SU-DHL-6 (cell line): ENCODE measurements at regions not wholly inside any gene's neighbourhood (a gene's known extent, or its start where the extent isn't known, plus 50 kb on each side); places are given as distances from the start of the nearest gene placed in this dataset.

Source experiments
- H2AFZ ChIP-seq: fragments of 200-600 bp; sonication (generic); 2 replicates; pipeline ENCODE4 v1.6.1; 2014; ENCODE audit warnings: low read depth, mild to moderate bottlenecking, moderate library complexity, mixed read lengths, antibody characterized with exemption, low read length; ENCODE audit not compliant: severe bottlenecking
- H3F3A ChIP-seq: fragments of 200-600 bp; shearing (Covaris generic); 2 replicates; pipeline ENCODE4 v1.6.0; 2016; ENCODE audit warnings: antibody characterized with exemption, mild to moderate bottlenecking; ENCODE audit not compliant: insufficient read depth
- H3K27ac ChIP-seq: fragments of 200-600 bp; sonication (generic); 2 replicates; pipeline ENCODE4 v1.5.1; 2016; ENCODE audit warnings: low read depth, mild to moderate bottlenecking, low read length, moderate library complexity, mixed read lengths
- H3K27me3 ChIP-seq: fragments of 200-600 bp; sonication (generic), shearing (Covaris generic); 2 replicates; pipeline ENCODE4 v1.6.0; 2014; ENCODE audit warnings: mild to moderate bottlenecking, low read length
- H3K36me3 ChIP-seq: fragments of 200-600 bp; sonication (generic); 2 replicates; pipeline ENCODE4 v1.6.1; 2014; ENCODE audit warnings: mild to moderate bottlenecking, low read length, mixed read lengths
- H3K4me2 ChIP-seq: fragments of 300-600, 200-600 bp; shearing (Covaris generic), sonication (generic); 2 replicates; pipeline ENCODE4 v1.6.0; 2014; ENCODE audit warnings: low read length, low read depth, mild to moderate bottlenecking; ENCODE audit not compliant: poor library complexity, severe bottlenecking
- H3K4me3 ChIP-seq: fragments of 200-600 bp; sonication (generic); 2 replicates; pipeline ENCODE4 v1.5.1; 2014; ENCODE audit warnings: antibody characterized with exemption, low read length, mild to moderate bottlenecking, mixed read lengths; ENCODE audit not compliant: insufficient read depth, poor library complexity, severe bottlenecking
- H3K79me2 ChIP-seq: fragments of 200-600 bp; sonication (generic); 2 replicates; pipeline ENCODE4 v1.6.1; 2014; ENCODE audit warnings: mild to moderate bottlenecking, low read length, moderate library complexity; ENCODE audit not compliant: insufficient read depth
- H3K9ac ChIP-seq: fragments of 200-600 bp; sonication (generic); 2 replicates; pipeline ENCODE4 v1.7.0; 2014; ENCODE audit warnings: mild to moderate bottlenecking, low read length
- H3K9me2 ChIP-seq: fragments of 200-600 bp; sonication (generic); replicated peaks from 2 replicates; pipeline ENCODE4 v1.6.1; 2014; ENCODE audit warnings: low read length; ENCODE audit not compliant: insufficient read depth
- H3K9me3 ChIP-seq: fragments of 200-600 bp; sonication (generic); 2 replicates; pipeline ENCODE4 v1.6.1; 2014; ENCODE audit warnings: low read length, mixed read lengths; ENCODE audit not compliant: insufficient read depth
- H4K20me1 ChIP-seq: fragments of 200-600 bp; sonication (generic); 2 replicates; pipeline ENCODE4 v1.6.1; 2014; ENCODE audit warnings: low read depth, mild to moderate bottlenecking, antibody characterized with exemption, low read length, moderate library complexity, mixed read lengths
- CTCF ChIP-seq: fragments of 200-600 bp; sonication (generic); IDR thresholded peaks from one replicate; pipeline ENCODE4 v1.5.1; 2017; ENCODE audit warnings: antibody characterized with exemption, mild to moderate bottlenecking, low read length, moderate library complexity; ENCODE audit not compliant: insufficient read depth, poor library complexity, severe bottlenecking
- EZH2phosphoT487 ChIP-seq: fragments of 200-600 bp; sonication (generic), shearing (Covaris generic); conservative IDR thresholded peaks from 2 replicates; pipeline ENCODE4 v1.6.1; 2018; ENCODE audit warnings: mild to moderate bottlenecking, antibody characterized with exemption, low read length, moderate library complexity, mixed read lengths

- Histone ChIP-seq H3F3A (no peaks in the 10 kb centered on the region), H2AFZ (no peak overlapping the region), H3K27me3 (no peaks in the 10 kb centered on the region), H3K27ac (no peak overlapping the region), H3K79me2 (no peaks in the 10 kb centered on the region), H3K9me3 (no peaks in the 10 kb centered on the region), H3K9ac (no peak overlapping the region), H4K20me1 (no peaks in the 10 kb centered on the region), H3K4me3 (no peak overlapping the region), H3K4me2 (no peak overlapping the region), H3K36me3 (no peaks in the 10 kb centered on the region), H3K9me2 (no peaks in the 10 kb centered on the region)
- TF ChIP-seq EZH2phosphoT487 (no peak), CTCF (no peak)
These were observed 72.0 kb upstream of the KCNA3 start for GRCh38 chr1:110746644-110747259.

GRCh38 chr1:110743397-110743796 lies 68.7 kb upstream of the KCNA3 start:
- Histone ChIP-seq H3K4me3 (no peak overlapping the region), H3K9ac (no peak overlapping the region), H3K9me3 (no peaks in the 10 kb centered on the region), H4K20me1 (no peaks in the 10 kb centered on the region), H3K4me2 (no peak overlapping the region), H3K9me2 (no peaks in the 10 kb centered on the region), H3K27me3 (no peaks in the 10 kb centered on the region), H3K79me2 (no peaks in the 10 kb centered on the region), H3K36me3 (no peaks in the 10 kb centered on the region), H3K27ac (no peak overlapping the region), H3F3A (no peaks in the 10 kb centered on the region), H2AFZ (no peak overlapping the region)
- no peak for TF ChIP-seq EZH2phosphoT487
- no peak for TF ChIP-seq CTCF

GRCh38 chr1:110736900-110737605 lies 62.3 kb upstream of the KCNA3 start:
- H3K27me3 ChIP-seq = peaks cover 7% of the 10 kb centered on the region; the same call in 1 of the 2 replicates
- no peak for TF ChIP-seq CTCF
- TF ChIP-seq EZH2phosphoT487 = no peak
- H3K79me2 ChIP-seq = no peaks in the 10 kb centered on the region
- H3K9me3 ChIP-seq = no peaks in the 10 kb centered on the region
- no peaks in the 10 kb centered on the region for H3K36me3 ChIP-seq
- H3K27ac ChIP-seq = no peak overlapping the region
- no peak overlapping the region for H3K4me2 ChIP-seq
- no peak overlapping the region for H3K4me3 ChIP-seq
- no peak overlapping the region for H2AFZ ChIP-seq
- no peak overlapping the region for H3K9ac ChIP-seq
- no peaks in the 10 kb centered on the region for H3K9me2 ChIP-seq
- H3F3A ChIP-seq = no peaks in the 10 kb centered on the region
- H4K20me1 ChIP-seq = no peaks in the 10 kb centered on the region
